Adrenal gland (tissue), 9 donors: ENCODE measurements at regions not wholly inside any gene's neighbourhood (a gene's known extent, or its start where the extent isn't known, plus 50 kb on each side); places are given as distances from the start of the nearest gene placed in this dataset.

Source experiments
- DNase-seq, 7 donors: peaks; one replicate each; pipeline ENCODE4 v3.0.0-alpha.2; 2019 to 2020
- H3K27ac ChIP-seq, 5 donors: fragments of 200-600 bp; sonication (generic) in 4 of 5; 1 replicate in 3 of 5; 2 replicates in 2 of 5; pipeline versions ENCODE4 v1.5.1 to v1.8.0; 2016 to 2020; ENCODE audit warnings: mild to moderate bottlenecking in 1 of 5
- H3K27me3 ChIP-seq: fragments of 200-600 bp; 2 replicates; pipeline ENCODE4 v1.8.0; 2021
- H3K36me3 ChIP-seq, 2 donors: fragments of 200-600 bp; replicated peaks in 1 of 2; 1 replicate in 1 of 2; 2 replicates in 1 of 2; pipeline versions ENCODE4 v1.5.1 to v1.8.0; 2018 to 2022
- H3K4me1 ChIP-seq, 2 donors: fragments of 200-600 bp; replicated peaks in 1 of 2; 1 replicate in 1 of 2; 2 replicates in 1 of 2; pipeline versions ENCODE4 v1.5.1 to v1.8.0; 2018 to 2021
- H3K4me3 ChIP-seq, 4 donors: fragments of 200-600 bp; sonication (generic) in 3 of 4; one replicate each; pipeline ENCODE4 v1.5.1; 2016 to 2018
- H3K9me3 ChIP-seq, 3 donors: fragments of 200-600 bp; sonication (generic) in 1 of 3; replicated peaks in 1 of 3; 1 replicate in 2 of 3; 2 replicates in 1 of 3; pipeline versions ENCODE4 v1.5.1 to v1.8.0; 2016 to 2021
- CTCF ChIP-seq, 6 experiments: fragments of 450-650 bp in 4 of 6; fragments of 200-600 bp in 2 of 6; sonication (generic) in 1 of 6; IDR thresholded peaks; 1 replicate in 5 of 6; 2 replicates in 1 of 6; pipeline versions ENCODE4 v1.5.1 to v1.8.0; 2016 to 2021; ENCODE audit warnings: antibody characterized with exemption in 6 of 6, mild to moderate bottlenecking in 2 of 6, moderate library complexity in 1 of 6
- POLR2A ChIP-seq, 2 donors: fragments of 450-650 bp; IDR thresholded peaks; one replicate each; pipeline ENCODE4 v1.6.1; 2017; ENCODE audit warnings: antibody characterized with exemption in 2 of 2, mild to moderate bottlenecking in 2 of 2, moderate library complexity in 1 of 2
- WGBS, 4 donors: extraction: QIAGEN DNeasy Blood & Tissue Kit in 2 of 4; methylation state at CpG; one replicate each; pipeline versions ENCODE4 v1.1.5 to v1.1.7; 2013 to 2017; 5-methylcytosine and 5-hydroxymethylcytosine counted together
- intact Hi-C, 2 donors: fragments of 100-400 bp; cut with DNase I; formaldehyde crosslinking; loops; one replicate each; pipeline versions ENCODE4 v1.14.1 to v1.15.0; 2022 to 2023
- donor health status: healthy with polysubstance abuse.
- donor health status: Bipolar disorder and iron deficiency.
- donor health status: DM: yes; HTN: yes; CAD: no.
- donor health status: DM: no; HTN: no; CAD: no.
- donor health status: DM: no; HTN: no; CAD: no.

GRCh38 chr16:52212841-52213240 lies 334.1 kb downstream of the TOX3 start:
- 49 to 73% (median 63%) methylated on average over 4 of the region's 4 CpGs for WGBS, 4 donors
- TF ChIP-seq CTCF (IDR thresholded peaks at IDR 0.05) (no peak), POLR2A (IDR thresholded peaks at IDR 0.05) (no peak)
- Histone ChIP-seq H3K4me3 (no peak overlapping the region), H3K27me3 (no peaks in the 10 kb centered on the region), H3K9me3 (no peaks in the 10 kb centered on the region), H3K4me1 (no peaks in the 10 kb centered on the region), H3K36me3 (no peaks in the 10 kb centered on the region), H3K27ac (no peak overlapping the region)
- no peak for DNase-seq
- intact Hi-C loops: no loop called here

DNA sequence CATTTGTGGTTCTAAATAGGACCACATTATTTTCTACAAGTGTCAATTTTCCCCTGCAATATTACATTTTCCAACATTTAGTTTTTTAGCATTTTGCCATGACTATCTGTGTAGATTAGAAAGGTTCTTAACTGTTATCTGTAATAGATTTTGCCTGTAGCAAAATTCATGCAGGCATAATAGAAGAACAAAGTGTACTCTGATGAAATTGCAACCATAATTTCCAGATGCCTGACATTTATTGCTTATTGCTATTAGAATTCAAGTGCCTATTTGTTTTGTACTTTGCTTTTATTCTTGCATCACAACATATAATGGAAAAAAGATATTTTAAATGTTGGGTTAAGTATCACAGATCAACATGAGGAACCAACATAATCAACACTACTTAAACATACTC lies 337.7 kb downstream of the TOX3 start:
- Histone ChIP-seq H3K27ac (no peak overlapping the region), H3K4me3 (no peak overlapping the region), H3K9me3 (no peaks in the 10 kb centered on the region), H3K27me3 (no peaks in the 10 kb centered on the region), H3K36me3 (no peaks in the 10 kb centered on the region), H3K4me1 (no peaks in the 10 kb centered on the region)
- DNase-seq: no peak
- TF ChIP-seq CTCF (IDR thresholded peaks at IDR 0.05) (no peak), POLR2A (IDR thresholded peaks at IDR 0.05) (no peak)
- intact Hi-C loops: no loop called here

GRCh38 chr16:52203096-52203495 lies 343.8 kb downstream of the TOX3 start:
- TF ChIP-seq CTCF (IDR thresholded peaks at IDR 0.05): no peak
- TF ChIP-seq POLR2A (IDR thresholded peaks at IDR 0.05): no peak
- intact Hi-C loops: no loop called here
- no peaks in the 10 kb centered on the region for H3K27me3 ChIP-seq

DNA sequence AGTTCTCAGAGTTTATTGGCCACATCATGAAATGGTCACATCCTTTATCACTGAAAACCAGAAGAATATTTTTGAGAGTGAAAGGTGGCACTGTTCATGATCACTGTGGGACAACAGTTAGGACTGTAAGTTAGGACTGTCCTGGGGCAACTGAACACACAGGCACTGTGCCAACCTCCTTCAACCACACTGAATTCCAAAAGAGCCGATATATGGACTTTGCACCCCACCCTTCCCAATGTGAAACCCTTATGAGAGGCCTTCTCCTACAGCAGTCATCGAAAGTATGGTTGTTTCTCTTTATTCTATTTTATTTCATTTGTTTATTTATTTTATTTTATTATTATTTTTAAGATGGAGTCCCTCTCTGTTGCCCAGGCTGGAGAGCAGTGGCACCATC lies 353.5 kb downstream of the TOX3 start:
- TF ChIP-seq POLR2A (IDR thresholded peaks at IDR 0.05) (no peak), CTCF (IDR thresholded peaks at IDR 0.05) (no peak)
- H3K36me3 ChIP-seq: no peaks in the 10 kb centered on the region
- no peaks in the 10 kb centered on the region for H3K4me1 ChIP-seq
- WGBS, 4 donors: 83 to 91% (median 87%) methylated on average over 2 of the region's 2 CpGs
- no peak for DNase-seq
- no peaks in the 10 kb centered on the region for H3K27me3 ChIP-seq
- H3K9me3 ChIP-seq: no peaks in the 10 kb centered on the region
- H3K4me3 ChIP-seq: no peak overlapping the region
- intact Hi-C loops: loop anchor here in 1 of 2 donors (5.0 kb wide), 1 partner anchor 829 kb away; no protein-coding TSS in a partner anchor
- no peak overlapping the region for H3K27ac ChIP-seq

More at GRCh38 chr16:52203096-52203495, 343.8 kb downstream of the TOX3 start:
- H3K4me3 ChIP-seq: no peak overlapping the region
- H3K9me3 ChIP-seq: no peaks in the 10 kb centered on the region
- no peaks in the 10 kb centered on the region for H3K36me3 ChIP-seq
- no peak overlapping the region for H3K27ac ChIP-seq
- DNase-seq: no peak
- H3K4me1 ChIP-seq: no peaks in the 10 kb centered on the region
